CD4-positive, alpha-beta T cell treated with Interleukin-17A for 4 hours (primary cell): ENCODE measurements at regions not wholly inside any gene's neighbourhood (a gene's known extent, or its start where the extent isn't known, plus 50 kb on each side); places are given as distances from the start of the nearest gene placed in this dataset.

Source experiments
- DNase-seq: peaks from one replicate; pipeline ENCODE4 v3.0.0-alpha.2; 2020; ENCODE audit warnings: mixed read lengths

- DNase-seq, result no peak
Observed at GRCh38 chr7:97639036-97639435, 92.8 kb upstream of the TAC1 start.

DNA sequence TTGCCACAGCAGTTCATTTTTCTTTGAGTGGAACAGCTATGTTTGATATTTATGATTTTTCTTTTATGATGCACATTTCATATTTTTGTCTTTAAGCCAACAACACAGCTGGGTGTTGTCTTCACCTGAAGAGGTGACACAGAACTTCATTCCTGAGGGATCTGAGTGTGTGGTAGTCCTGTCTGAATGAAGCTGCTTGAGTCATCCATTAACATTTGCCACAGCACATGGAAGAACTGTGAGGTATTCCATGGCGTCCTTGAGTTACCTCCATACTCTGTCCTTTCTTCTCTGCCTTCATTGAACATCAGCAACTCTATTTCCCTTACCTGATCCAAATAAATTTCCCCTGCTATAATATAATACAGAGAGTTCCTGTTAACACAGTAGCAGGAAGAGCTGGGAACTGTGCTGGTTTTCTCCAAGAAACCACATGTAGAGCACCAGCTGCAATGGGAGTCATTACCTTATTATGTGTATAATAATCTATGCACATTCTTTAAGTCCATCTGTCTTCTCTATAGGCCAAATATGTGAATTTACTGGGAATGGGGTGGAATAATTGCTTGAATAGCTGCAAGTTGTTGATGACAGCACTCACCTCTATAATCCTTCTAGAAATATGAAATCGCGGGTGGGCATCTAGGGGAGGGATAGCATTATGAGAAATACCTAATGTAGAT lies 72.4 kb upstream of the TAC1 start:
- DNase-seq, result no peak

DNA sequence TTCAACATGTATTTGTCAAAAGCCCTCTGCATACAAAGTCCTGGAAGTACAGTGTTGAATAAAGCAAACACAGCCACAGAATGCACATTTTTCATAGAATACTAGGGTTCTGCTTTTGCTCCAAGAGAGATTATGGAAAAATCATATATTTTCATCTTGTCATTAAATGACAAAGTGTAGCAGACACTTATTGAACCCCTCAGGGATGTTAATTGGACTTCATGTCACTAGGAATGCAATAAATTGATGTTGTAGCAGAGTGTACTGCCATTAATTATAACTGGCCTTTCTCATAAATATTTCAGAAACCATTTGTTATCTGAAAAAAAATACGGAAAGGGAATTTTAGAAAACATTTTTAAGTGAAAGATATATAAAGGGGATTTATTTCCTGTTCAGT lies 64.5 kb upstream of the TAC1 start:
- no peak for DNase-seq

GRCh38 chr7:97671571-97671970 lies 60.3 kb upstream of the TAC1 start:
- DNase-seq, result no peak

DNA sequence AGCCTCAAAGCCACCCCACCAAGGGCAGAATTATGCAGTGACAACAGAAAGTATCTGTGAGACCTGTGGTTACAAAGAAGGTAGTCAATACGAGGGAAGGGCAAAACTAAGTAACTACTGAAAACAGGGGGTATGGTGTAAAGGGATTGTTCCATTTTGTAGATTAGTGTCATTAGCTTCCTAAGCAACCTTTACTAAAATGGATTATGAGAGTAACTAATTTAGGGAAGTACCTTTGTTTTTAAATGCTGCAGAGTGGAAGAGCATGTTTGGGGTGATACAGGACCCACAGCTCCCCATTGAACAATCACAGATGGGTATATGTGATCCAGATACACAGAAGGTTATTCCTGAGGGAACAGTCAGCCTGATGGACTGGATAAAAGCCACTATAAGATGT lies 51.3 kb upstream of the TAC1 start:
- DNase-seq, result no peak
